ENCODE measurements at regions not wholly inside any gene's neighbourhood (a gene's known extent, or its start where the extent isn't known, plus 50 kb on each side); places are given as distances from the start of the nearest gene placed in this dataset.

DNA sequence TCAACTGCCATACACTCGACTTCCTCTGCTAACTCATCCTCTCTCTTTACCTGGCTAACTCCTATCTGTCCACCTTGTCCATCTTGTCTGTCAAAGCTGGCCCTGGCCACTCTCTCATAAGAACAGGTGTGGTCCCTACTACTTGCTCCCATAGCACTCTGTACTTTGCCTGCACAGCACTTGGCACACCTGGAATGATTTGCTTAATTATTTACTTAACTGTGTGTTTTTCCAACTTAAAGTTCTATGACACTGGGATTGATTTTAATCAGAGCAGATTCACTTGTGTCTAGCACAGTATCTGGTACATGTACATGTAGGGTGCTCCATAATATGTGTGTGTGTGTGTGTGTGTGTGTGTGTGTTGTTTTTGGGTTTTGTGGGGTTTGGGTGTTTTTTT, 111.6 kb downstream of the ZNF281 start:
- no peak overlapping the region for H2BK5ac ChIP-seq (ENCODE audit: insufficient read length, low read length)
- H4K8ac ChIP-seq (replicated peaks; ENCODE audit: insufficient read length, low read depth, low read length): no peak overlapping the region
- no peak overlapping the region for H3K9ac ChIP-seq (ENCODE audit: extremely low read depth, insufficient read length, low read length)
- no peaks in the 10 kb centered on the region for H4K20me1 ChIP-seq (ENCODE audit: control insufficient read depth, insufficient read depth, insufficient read length)
- no peak overlapping the region for H2BK120ac ChIP-seq (ENCODE audit: low read depth, low read length, poor library complexity, severe bottlenecking)
- H3K27ac Mint-ChIP-seq: no peak overlapping the region
- no peaks in the 10 kb centered on the region for H3K9me3 Mint-ChIP-seq
- no peak overlapping the region for H2BK15ac ChIP-seq (ENCODE audit: low read depth, low read length)
- H2AK5ac ChIP-seq (ENCODE audit: insufficient read length, low read length): no peak overlapping the region
- no peak overlapping the region for H3K4ac ChIP-seq (ENCODE audit: low read depth, low read length)
- no peak overlapping the region for H4K91ac ChIP-seq (ENCODE audit: insufficient read length, low read depth, low read length)
- no peak overlapping the region for H2AFZ ChIP-seq (ENCODE audit: low read length)
- no peak overlapping the region for H3T11ph ChIP-seq (ENCODE audit: low read length)
- H3K36me3 Mint-ChIP-seq (ENCODE audit: insufficient read depth in 1 of 3, low read depth in 3 of 3): no peaks in the 10 kb centered on the region
- no peak overlapping the region for H3K18ac ChIP-seq (ENCODE audit: insufficient read length, low read depth, low read length)
- no peaks in the 10 kb centered on the region; the same call in 1 of the 2 replicates for H3K27me3 ChIP-seq (ENCODE audit: insufficient read depth, low read length)
- no CpG with 5 or more reads among the region's 1 CpG for WGBS (ENCODE audit: extremely low coverage, insufficient read length, low lambda C conversion rate)
- H2BK20ac ChIP-seq (ENCODE audit: low read depth, low read length, poor library complexity, severe bottlenecking): no peak overlapping the region
- no peaks in the 10 kb centered on the region for H3K79me1 ChIP-seq (ENCODE audit: insufficient read depth, low read depth, low read length, poor library complexity, severe bottlenecking)
- no peak overlapping the region for H3K56ac ChIP-seq (ENCODE audit: insufficient read length, low read depth, low read length)
- no peak overlapping the region for H3K27ac ChIP-seq (ENCODE audit: insufficient read length, low read depth, low read length)
- H3K4me3 Mint-ChIP-seq: no peak overlapping the region
- H3K79me2 ChIP-seq (ENCODE audit: insufficient read depth, low read length): no peaks in the 10 kb centered on the region
- no peaks in the 10 kb centered on the region for H3K9me3 ChIP-seq (ENCODE audit: control insufficient read depth, low read depth, low read length)
- no peak overlapping the region for H3K4me2 ChIP-seq (ENCODE audit: insufficient read depth, insufficient read length, low read length)
- no peak overlapping the region for H3K14ac ChIP-seq (ENCODE audit: insufficient read depth, low read length)
- H4K5ac ChIP-seq (ENCODE audit: insufficient read length, low read depth, low read length): no peak overlapping the region
- peaks cover 10 to 11% of the 10 kb centered on the region in 2 experiments for H3K4me1 Mint-ChIP-seq
- peaks cover 11% of the 10 kb centered on the region for H3K23me2 ChIP-seq (ENCODE audit: insufficient read length, low read depth, low read length, poor library complexity, severe bottlenecking)
- DNase-seq: no peak
- TF ChIP-seq, protein P1, sequence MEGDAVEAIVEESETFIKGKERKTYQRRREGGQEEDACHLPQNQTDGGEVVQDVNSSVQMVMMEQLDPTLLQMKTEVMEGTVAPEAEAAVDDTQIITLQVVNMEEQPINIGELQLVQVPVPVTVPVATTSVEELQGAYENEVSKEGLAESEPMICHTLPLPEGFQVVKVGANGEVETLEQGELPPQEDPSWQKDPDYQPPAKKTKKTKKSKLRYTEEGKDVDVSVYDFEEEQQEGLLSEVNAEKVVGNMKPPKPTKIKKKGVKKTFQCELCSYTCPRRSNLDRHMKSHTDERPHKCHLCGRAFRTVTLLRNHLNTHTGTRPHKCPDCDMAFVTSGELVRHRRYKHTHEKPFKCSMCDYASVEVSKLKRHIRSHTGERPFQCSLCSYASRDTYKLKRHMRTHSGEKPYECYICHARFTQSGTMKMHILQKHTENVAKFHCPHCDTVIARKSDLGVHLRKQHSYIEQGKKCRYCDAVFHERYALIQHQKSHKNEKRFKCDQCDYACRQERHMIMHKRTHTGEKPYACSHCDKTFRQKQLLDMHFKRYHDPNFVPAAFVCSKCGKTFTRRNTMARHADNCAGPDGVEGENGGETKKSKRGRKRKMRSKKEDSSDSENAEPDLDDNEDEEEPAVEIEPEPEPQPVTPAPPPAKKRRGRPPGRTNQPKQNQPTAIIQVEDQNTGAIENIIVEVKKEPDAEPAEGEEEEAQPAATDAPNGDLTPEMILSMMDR (conservative IDR thresholded peaks at IDR 0.05): no peak
- H3K4me1 ChIP-seq (ENCODE audit: insufficient read depth, low read length): peaks cover 3% of the 10 kb centered on the region
- no peak overlapping the region for H2BK12ac ChIP-seq (ENCODE audit: insufficient read length, low read depth, low read length)
- H3K27me3 Mint-ChIP-seq (ENCODE audit: low read depth): peaks cover 52% of the 10 kb centered on the region
- H3K23ac ChIP-seq (ENCODE audit: insufficient read length, low read depth, low read length): no peak overlapping the region

Measured in H9 (cell line).